GM13976 (cell line): ENCODE measurements at regions not wholly inside any gene's neighbourhood (a gene's known extent, or its start where the extent isn't known, plus 50 kb on each side); places are given as distances from the start of the nearest gene placed in this dataset.

Source experiments
- DNase-seq: peaks from one replicate; pipeline ENCODE4 v3.0.0; 2012; ENCODE audit warnings: low spot score
- CTCF ChIP-seq: IDR thresholded peaks from 2 replicates; pipeline ENCODE4 v1.5.1; 2012; ENCODE audit warnings: borderline replicate concordance, mild to moderate bottlenecking; ENCODE audit not compliant: insufficient read depth; ENCODE audit errors: extremely low read depth, missing control alignments, control extremely low read depth
- in situ Hi-C: fragments of 300-500 bp; cut with MboI; formaldehyde crosslinking; loops from one replicate; pipeline ENCODE4 v1.12.0; 2022; ENCODE audit warnings: low sequenced_read_pairs, mixed read lengths, inconsistent platforms; ENCODE audit not compliant: unreplicated experiment

DNA sequence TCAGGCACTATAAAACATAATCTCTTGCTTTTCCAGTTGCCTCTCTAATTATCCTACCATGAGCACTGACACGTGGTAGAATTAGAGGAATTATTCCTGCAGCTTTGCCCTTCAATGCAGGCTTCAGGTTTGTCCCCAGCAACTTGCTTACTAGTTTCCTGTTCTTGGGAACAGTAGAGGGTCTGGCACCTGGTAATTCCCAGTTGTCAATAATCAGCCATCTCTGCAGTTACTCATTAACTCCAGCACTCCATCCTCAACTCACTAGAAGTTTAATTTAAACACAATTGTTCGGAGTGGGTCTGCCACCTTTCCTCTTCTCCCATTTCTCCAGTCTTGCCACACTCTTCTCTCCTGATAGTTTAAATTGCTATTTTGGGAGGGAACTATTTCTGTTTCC is 324.3 kb upstream of the KIAA1217 start:
- DNase-seq: no peak
- in situ Hi-C loops: no loop called here
- no peak for TF ChIP-seq CTCF

GRCh38 chr10:23885853-23886252 is 323.1 kb upstream of the KIAA1217 start:
- in situ Hi-C loops: no loop called here
- TF ChIP-seq CTCF: no peak
- DNase-seq: no peak

DNA sequence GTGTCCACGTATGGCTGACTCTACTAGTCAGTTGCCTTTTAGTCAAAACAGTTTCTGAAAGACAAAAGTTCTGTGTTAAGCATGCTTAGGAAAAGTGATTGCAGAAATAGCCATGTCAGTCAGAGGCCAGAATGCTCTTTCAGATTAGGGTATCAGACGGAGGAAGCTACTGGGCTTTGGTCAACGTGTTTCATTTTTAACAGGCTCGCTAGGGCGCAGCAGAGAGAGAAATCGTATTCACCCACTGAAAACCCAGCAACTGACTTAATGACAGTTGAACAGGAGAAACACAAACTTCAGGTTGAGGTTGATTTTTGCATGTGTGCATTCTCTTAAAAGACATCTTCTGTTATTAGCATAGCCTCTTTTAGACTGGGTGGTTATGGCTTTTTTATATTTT is 322.6 kb upstream of the KIAA1217 start:
- no peak for DNase-seq
- no peak for TF ChIP-seq CTCF
- in situ Hi-C loops: no loop called here

GRCh38 chr10:23891301-23891700 is 317.6 kb upstream of the KIAA1217 start:
- TF ChIP-seq CTCF: no peak
- in situ Hi-C loops: no loop called here
- DNase-seq: no peak

- DNase-seq: no peak
- in situ Hi-C loops: no loop called here
- TF ChIP-seq CTCF: no peak
Measured at GRCh38 chr10:23892296-23892695, 316.6 kb upstream of the KIAA1217 start.

- TF ChIP-seq CTCF: no peak
- in situ Hi-C loops: no loop called here
- DNase-seq: no peak
Measured at GRCh38 chr10:23897267-23897666, 311.7 kb upstream of the KIAA1217 start.

GRCh38 chr10:23897861-23898260 is 311.1 kb upstream of the KIAA1217 start:
- no peak for TF ChIP-seq CTCF
- DNase-seq: no peak
- in situ Hi-C loops: no loop called here
